ENCODE measurements at regions not wholly inside any gene's neighbourhood (a gene's known extent, or its start where the extent isn't known, plus 50 kb on each side); places are given as distances from the start of the nearest gene placed in this dataset.

DNA sequence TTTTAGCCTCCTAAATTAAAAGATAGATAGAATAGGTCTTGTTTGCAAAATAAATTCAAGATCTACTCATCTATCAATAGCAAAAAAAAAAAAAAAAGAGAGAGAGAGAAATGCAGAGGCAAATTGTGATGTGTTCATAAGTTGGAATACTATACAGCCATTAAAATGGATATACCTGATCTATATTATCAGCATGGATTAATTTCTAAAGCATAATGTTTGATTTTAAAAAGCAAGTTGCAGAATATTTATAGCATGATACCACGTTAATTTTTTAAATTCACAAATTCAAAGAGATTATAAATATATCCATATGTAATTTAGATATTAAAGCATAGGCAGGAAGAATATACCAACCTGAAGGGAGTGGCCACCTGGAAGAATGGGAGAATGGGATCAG, 114.9 kb upstream of the PTPRT start:
- DNase-seq: no peak

DNA sequence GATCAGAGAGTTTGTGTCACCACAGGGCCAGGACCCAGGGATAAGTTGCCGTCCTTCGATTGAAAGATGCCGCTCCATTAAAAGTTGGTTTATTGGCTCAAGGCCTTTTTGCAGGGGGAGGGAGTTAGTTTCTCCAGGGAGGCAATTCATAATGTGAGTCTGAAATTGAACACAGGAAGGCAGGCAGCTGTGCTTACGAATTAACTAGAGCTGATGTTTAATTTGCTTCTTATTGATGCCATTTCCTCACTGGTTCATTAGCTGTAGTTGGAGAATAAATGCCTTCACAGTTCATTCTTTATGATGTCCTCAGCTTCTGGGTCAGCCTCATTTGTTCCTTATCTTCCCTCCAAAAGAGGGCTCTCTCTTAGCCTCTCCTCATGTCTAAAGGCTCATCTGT, 113.2 kb upstream of the PTPRT start:
- no peak for DNase-seq

DNA sequence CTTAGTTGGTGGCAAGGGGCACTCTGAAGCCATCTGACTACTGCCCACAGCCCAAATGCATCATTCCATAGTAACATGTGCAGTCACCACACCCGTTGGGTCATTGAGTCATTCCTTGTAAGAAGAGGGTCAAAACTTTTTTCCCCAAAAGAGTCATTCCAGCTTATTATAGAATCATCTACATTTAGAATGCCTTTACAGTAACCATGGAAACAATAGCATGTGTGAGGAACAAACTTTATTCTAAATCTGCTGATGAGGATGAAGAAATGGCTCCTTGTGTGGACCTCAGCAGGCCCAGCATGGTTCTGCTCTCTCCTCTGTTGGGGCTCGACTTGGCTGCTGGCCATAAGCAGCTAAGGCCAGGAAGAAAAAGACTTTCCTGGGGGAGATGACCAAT, 111.2 kb upstream of the PTPRT start:
- no peak for DNase-seq

DNA sequence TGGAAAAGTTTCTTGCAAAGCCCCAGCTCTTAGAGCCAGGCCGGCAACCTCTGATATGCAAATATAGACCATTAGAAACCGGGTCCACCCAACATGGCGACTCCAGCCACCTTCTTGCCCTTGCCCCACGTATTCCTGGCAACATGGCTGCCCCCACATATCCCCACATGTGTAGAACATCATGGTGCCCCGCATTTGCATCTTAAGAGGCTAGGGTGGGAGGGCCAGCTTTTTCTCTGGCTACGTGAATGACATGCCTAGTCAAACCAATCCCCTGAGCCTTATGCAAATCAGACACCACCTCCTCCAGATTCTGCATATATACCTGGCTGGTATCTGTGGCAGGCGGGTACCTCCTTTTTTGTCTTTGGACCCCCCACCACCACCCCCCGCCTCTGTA, 106.1 kb upstream of the PTPRT start:
- no peak for DNase-seq

DNA sequence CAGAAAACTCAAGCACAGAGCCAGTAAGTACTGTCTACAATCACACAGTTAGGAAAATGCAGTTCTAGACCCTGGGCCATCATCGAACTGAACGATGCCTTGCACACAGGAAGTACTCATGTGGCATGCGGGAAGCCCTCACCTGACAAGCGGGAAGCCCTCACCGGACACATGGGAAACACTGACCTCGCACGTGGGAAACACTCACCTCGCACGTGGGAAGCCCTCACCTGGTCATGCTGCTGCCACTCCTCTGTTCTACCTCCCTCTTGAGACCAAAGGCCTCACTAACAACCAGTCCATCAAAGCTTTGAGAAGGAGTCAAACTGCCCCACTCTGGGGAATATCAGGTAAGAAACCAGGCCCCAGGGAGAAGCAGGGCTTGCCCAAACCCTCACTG, 105.6 kb upstream of the PTPRT start:
- DNase-seq: no peak

DNA sequence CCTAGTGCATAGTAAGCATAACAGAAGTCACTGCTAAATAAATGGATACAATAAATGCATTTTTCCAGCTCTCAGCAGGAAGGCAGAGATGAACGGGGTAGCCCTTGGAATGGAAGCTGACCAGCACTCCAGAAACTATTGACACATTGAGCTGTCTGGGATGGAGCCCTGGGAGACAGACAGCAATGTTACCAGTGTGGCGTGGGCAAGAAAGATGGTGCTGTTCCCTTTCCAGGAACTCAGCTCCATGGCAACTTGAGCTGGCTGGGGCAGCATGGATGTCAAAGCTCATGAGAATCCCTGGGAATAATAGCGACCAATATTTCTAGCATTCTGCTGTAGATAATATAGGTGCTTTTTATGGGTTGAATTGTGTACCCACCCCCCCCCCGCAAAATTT, 104.3 kb upstream of the PTPRT start:
- DNase-seq: no peak

DNA sequence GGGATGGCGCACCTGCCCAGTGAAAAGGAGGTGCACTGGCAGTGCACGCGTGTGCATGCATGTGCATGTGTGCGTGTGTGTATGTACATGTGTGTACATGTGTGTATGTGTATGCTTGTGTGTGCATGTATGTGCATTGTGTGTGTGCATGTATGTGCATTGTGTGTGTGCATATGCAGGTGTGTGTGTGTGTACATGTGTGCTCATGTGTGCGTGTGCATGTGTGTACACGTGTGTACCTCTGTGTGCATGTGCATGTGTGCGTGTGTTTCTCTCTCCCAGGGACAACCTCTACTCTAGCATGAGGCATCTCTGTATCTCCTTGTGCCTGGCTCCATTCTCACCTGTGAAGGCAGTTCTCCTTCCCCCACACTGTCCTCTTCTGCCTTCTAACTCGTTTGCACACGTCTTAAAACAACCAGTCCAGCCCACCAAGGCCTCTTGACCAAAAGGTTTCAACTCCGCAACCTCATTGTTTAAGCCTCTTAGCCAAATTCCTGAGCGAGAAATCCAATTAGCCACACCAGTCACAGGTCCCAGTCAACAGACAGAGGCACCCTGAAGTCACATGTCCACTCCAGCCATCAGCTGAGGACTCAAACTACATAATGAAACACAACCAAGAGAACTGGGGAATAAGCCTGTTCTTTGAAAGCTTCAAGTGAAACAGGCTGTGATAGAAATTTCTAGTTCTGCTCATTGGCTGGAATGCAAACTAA, 103.5 kb upstream of the PTPRT start:
- DNase-seq: no peak

DNA sequence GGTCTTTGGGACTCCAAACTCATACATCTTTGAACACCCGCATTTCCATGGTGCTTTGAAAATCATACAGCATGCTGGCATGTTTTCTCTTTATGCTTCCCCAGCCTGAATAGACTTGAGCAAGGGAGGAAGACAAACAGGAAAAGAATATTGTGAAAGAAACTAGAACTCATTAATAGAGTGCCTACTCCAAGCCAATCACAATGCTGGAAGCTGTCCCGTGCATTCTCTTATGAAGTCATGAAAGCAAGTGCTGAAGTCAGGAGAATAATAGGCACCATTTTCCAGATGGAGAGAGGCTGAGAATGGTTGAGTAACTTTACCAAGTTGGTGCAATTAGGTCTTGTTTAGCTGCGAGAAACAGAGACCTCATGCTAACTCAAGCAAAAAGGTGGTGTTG, 102.5 kb upstream of the PTPRT start:
- no peak for DNase-seq

DNA sequence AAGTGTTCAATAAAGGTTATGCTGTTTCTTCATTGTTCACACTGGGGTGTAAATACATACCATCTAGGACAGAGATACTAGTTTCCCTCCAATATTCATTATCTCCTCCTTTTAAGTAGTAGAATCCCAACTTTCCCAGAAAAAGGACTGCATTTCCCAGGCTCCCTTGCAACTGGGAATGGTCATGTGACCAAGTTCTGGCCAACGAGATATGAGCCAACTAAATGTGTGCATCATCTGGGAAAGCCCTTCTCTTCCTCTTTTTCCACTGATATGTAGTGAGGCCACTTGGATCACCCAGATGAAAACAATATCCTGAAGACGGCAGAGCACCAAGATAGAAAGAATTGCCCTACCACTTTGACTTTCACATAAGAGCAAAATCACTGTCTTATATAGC, 97.9 kb upstream of the PTPRT start:
- DNase-seq: no peak

DNA sequence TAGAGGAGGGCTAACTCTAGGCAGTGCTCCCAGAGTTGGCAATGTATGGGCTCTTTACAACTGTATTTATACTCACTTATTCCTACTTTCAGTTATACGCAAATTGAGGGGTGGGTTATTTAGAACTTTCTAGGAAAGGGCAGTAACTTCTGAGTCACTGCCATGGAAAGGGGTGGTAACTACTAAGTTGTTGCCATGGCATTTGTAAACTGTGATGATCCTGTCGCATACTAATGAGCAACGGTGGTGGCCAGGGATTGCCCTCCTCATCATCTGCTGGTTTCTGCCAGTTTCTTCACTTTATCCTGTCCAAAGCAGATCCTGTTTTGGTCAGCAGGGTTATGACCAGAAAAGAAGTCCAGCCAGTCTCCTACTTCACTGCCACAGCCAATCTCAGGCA, 95.5 kb upstream of the PTPRT start:
- DNase-seq: no peak

DNA sequence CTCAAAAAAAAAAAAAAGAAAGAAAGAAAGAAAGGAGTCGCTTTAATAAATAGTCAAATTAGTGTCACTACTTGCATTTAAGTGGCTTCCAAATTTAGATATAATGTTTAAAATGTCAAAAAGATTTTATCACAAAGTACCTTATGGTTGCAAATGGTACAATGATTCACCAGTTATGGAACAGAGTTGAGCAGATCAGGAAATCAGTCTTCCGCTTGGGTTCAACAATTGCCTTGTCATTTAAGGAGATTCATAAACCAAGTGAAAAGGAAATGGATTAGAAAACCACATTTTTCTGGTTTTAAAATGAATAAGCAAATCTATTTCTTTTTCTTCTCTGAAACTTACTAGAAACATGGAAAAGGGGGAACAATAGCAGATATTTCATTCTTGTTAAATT, 94.8 kb upstream of the PTPRT start:
- DNase-seq: no peak

DNA sequence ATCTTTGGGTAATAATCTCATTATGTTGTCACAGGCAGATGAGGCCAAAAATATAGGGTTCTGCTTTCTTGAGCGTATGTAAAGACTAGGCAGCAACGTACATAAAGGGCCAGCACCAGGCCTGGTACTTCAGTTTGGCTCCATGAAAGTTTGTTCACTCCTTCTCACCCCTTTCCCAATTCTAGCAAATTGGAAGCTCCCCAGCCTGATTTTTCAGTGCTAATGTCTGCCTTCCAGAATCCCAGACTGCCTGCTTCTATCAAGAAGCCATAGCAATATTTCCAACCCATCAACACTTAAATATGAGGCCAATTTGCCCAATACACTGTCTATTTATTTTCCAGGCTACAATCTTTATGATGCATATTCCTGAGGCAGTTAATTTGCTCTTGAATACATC, 93.4 kb upstream of the PTPRT start:
- no peak for DNase-seq

DNA sequence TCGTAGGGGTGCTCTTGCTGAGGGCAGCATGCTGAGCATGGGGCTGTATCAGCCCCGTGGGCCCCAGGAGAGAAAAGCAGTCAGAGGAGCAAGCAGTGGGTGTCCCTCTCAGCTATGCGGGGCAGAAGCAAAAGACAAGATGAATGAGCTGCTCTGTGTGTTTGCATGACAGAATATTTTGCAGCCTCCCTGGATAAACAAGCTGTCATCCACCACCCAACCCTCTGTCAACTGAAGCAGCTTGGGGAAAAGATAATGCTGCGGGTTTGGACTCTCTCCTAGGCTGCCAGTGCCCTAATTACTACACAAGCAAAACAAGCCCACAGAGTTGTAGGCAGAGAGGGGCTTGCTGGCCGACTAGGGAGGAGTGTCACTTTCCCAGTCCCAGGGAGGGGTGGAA, 82.3 kb upstream of the PTPRT start:
- no peak for DNase-seq

DNA sequence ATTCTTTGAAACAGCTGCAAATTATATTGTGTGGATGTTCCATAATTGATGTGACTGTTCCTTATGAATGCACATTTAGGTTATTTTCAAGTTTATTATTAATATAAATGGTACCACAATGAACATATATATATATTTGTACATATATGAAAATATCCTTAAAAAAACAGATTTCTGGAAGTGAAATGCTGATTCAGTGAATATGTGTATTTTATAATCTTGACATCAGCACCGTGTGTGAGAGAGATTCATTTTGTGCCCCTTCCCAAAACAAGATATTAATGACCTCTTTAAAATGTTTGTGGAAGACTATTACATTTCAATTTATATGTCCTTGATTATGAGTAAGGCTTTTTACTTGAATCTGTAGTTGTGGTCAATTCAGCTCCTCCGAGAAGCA, 75.7 kb upstream of the PTPRT start:
- no peak for DNase-seq

DNA sequence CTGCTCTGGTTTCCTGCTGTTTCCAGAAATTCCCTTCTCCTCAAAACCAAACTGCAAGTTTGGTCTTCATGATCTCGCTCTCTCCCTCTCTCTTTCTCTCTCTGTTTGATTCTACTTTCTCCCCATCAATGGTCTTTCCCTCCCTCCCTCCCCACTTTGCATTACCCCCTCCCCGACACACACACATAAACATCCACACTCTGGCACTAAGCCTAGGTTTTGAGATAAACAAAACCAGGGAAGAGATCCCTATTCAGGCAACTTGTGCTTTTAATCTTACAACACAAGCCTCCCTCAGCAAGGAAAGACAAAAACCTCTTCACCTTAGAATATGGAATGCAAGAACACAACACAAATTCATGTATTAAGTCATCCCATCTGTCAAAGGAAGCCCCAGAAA, 73.5 kb upstream of the PTPRT start:
- DNase-seq: no peak

DNA sequence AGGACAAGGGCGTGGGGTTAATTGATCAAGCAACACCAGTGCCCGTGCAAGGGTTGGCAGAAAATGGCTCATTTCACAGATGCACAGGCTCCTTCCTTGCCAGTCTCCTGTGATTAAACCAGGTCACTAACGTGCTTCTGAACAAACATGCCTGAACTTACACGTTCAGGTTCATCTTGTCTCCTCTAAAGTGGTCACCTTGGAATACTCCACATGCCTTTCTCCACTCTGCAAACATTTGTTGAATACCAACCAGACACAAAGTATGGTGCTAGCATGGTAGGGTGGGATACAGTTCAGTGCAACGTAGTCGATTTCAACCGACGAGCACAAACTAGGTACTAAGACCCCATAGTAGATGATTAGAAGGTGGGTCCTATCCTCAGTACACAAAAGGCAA, 72.6 kb upstream of the PTPRT start:
- DNase-seq: no peak

DNA sequence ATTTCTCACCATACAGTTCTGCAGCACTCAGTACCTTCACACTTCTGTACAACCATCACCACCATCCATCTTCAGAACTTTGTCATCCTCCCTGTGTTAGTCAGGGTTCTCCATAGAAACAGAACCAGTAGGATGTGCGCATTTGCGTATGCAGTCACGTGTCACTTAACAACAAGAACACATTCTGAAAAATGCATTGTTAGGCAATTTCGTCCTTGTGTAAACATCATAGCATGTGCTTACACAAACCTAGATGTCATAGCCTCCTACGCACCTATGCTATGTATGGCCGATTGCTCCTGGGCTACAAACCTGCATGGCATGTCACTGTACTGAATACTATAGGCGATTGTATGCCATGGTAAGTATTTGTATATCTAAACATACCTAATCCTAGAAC, 66.2 kb upstream of the PTPRT start:
- DNase-seq: no peak

DNA sequence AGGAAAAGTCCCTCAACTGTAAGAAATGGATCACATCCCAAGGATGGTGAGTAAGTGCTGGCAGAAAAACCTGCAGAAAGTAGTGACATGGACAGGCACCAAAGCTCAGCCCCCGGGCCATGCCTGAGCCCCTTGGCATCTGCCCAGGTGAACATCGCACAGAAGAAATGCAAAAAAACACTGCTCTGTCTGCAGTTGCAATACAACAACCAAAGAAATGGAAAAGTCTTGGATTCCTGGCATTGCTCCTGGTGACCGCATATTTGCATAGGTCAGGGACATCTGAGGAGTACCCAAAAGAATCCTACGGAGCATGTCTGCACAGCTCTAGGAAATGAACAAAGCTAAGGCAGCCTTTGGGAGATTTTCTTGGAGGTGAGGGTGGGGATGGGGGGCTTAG, 63.1 kb upstream of the PTPRT start:
- no peak for DNase-seq

DNA sequence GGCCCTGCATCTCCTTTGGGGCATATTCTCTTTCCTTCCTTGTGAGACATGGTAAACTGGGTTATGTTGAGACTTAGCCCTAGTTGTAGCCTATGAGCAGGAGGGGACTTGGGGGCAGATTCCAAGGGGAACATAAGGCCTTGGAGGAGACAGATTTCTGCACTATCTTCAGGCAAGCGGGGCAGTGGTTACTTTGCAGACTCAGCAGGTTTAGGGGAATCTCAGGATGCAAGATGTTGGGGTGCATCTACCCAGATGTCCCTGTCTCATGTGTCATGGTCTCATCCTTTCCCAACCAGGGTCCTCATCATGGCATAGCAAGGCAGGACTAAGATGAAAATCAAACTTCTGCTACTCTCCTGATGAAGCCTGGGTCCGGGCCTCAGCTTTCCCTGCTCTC, 58.6 kb upstream of the PTPRT start:
- DNase-seq: no peak

DNA sequence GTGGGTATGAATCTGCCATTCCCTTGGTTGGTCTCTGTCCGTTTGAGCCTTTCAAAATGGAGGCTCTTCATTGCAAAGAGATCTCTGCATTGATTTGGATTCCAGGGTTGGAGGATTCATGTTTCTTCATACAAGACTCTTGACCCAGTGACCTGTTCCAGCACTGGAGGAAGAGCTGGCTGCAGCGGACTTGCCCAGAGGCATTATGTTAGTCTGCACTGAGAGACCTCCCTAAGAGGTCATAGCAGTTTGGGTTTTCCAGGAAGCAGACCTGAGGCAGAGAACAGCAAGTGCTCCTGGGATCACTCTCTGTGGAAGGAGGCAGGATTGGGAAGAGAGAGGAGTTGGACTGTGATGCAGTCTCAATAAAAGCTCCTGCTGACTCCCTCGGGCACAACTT, 57.7 kb upstream of the PTPRT start:
- DNase-seq: no peak

DNA sequence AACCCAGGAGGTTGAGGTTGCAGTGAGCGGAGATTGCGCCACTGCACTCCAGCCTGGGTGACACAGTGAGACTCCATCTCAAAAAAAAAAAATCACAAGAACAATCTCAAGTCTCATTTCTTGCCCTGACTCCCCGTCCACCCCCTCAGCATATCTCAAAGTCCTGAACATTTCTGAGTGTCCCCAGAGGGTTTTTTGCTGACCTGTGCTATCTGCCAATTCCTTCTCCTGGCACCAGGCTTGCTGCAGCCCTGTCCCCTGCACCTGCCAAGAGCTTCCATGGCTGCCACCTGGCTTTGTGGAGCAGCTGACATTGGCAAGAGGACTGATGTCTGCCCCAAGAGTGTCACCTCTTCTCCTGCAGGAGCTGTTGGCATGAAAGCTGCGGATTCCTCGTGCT, 54.9 kb upstream of the PTPRT start:
- no peak for DNase-seq

DNA sequence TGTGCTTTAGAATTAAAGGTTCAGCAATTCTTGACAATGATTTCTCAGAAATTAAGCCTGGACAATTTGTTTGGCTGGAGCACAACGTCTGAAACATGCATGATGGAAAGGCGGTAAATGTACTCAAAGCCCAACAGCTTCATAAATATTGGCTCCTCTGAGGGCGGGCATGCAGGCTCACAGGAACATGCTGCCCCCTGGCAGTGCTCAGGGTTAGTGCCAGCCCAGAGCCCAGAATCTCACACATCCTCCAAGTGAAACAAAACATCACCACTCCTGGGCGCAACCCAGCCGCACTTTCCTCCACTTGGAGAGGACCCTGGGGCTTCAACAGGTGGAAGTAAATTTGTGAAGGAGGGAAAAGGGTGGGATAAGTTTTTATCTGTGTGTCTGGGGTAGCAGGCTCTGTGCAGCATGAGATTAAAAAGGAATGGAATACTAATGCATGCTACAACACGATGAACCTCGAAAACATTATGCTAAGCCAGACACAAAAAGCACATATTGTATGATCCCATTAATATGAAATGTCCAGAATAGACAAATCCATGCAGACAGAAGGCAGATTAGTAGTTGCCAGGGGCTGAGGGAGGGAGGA, 54.1 kb upstream of the PTPRT start:
- DNase-seq: peak; percentile 44

DNA sequence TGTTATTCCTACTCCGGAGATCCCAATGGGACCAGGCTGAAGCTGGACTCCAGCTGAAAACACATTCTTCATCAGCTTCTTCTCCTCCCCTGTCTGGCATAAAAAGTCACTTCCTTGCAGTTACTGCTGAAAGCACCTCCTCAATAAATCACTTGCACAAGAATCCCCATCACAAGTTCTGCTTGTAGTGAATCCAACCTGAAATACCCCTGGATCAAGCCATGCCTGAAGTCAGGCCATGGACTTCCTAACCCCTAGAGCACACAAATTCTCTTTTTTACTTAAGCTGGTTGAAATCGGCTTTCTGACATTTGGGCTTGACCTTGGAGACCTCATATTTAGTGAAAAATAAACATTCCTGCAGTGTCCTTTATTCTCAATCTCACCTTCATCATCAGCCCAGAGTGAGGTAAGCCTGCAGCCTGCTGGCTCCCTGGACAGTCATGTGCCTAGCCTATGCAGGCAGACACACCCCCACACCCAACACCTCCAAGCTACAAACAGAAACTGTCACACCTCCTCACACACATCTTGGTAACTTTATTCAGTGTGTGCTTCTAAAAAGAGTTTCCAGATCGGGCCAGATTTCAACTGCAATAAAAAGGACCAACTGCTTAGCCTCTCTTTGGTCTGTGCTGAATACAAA, 51.5 kb upstream of the PTPRT start:
- no peak for DNase-seq

Data from DMS53 (cell line).